Ascending aorta (tissue), 2 donors: ENCODE measurements at regions not wholly inside any gene's neighbourhood (a gene's known extent, or its start where the extent isn't known, plus 50 kb on each side); places are given as distances from the start of the nearest gene placed in this dataset.
"Not testable (repeated sequence)": the region's sequence is repeated elsewhere in the genome, so short reads cannot be mapped to it uniquely, and the experiment has no call there.

Experiments
- DNase-seq, 2 donors: peaks; one replicate each; pipeline ENCODE4 v3.0.0-alpha.2; 2019; ENCODE audit warnings: low spot score in 2 of 2
- H3K27ac ChIP-seq, 2 donors: fragments of 200-600 bp; sonication (generic); one replicate each; pipeline ENCODE4 v1.5.1; 2016 to 2017; ENCODE audit warnings: mild to moderate bottlenecking in 1 of 2
- H3K27me3 ChIP-seq: fragments of 200-600 bp; sonication (generic); one replicate; pipeline ENCODE4 v1.5.1; 2017
- H3K36me3 ChIP-seq, 2 donors: fragments of 200-600 bp; sonication (generic); one replicate each; pipeline ENCODE4 v1.5.1; 2016
- H3K4me1 ChIP-seq, 2 donors: fragments of 200-600 bp; sonication (generic); one replicate each; pipeline ENCODE4 v1.5.1; 2016 to 2017; ENCODE audit warnings: mild to moderate bottlenecking in 1 of 2
- H3K4me3 ChIP-seq, 2 donors: fragments of 200-600 bp; sonication (generic); one replicate each; pipeline ENCODE4 v1.5.1; 2016 to 2017; ENCODE audit warnings: mild to moderate bottlenecking in 1 of 2
- H3K9me3 ChIP-seq, 2 donors: fragments of 200-600 bp; sonication (generic); one replicate each; pipeline ENCODE4 v1.5.1; 2016
- intact Hi-C: fragments of 100-400 bp; cut with DNase I; formaldehyde crosslinking; loops from one replicate; pipeline ENCODE4 v1.15.1; 2023
- TF ChIP-seq, protein P1 (sequence below), 3 experiments: fragments of 200-600 bp in 2 of 3; fragments of 450-650 bp in 1 of 3; sonication (generic) in 2 of 3; IDR thresholded peaks; one replicate each; pipeline ENCODE4 v1.5.1; 2016 to 2019; ENCODE audit warnings: antibody characterized with exemption in 3 of 3, mild to moderate bottlenecking in 1 of 3, moderate library complexity in 1 of 3

DNA sequence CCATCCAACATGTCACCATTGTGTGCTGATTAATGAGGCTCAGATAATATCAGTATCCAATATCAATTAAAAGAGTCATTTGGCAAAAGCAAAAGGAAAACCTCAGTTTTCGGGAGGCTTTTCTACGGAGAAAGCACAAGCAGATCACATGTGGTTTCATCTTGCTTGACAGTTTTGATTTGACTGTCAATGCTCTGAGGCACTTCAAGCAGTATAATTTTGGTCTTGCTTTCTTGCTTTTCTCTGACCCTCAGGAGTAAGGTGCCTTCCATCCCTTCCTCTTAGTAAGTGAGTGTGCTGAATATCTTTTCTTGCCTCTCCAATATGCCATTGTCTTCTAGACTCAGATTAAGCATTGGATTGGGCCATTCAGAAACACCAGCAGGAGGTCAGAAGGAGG is 115.5 kb upstream of the CALCR start:
- H3K4me1 ChIP-seq, result no peaks in the 10 kb centered on the region
- H3K4me3 ChIP-seq, result no peak overlapping the region
- no peaks in the 10 kb centered on the region for H3K36me3 ChIP-seq
- no peaks in the 10 kb centered on the region for H3K9me3 ChIP-seq
- TF ChIP-seq, protein P1, sequence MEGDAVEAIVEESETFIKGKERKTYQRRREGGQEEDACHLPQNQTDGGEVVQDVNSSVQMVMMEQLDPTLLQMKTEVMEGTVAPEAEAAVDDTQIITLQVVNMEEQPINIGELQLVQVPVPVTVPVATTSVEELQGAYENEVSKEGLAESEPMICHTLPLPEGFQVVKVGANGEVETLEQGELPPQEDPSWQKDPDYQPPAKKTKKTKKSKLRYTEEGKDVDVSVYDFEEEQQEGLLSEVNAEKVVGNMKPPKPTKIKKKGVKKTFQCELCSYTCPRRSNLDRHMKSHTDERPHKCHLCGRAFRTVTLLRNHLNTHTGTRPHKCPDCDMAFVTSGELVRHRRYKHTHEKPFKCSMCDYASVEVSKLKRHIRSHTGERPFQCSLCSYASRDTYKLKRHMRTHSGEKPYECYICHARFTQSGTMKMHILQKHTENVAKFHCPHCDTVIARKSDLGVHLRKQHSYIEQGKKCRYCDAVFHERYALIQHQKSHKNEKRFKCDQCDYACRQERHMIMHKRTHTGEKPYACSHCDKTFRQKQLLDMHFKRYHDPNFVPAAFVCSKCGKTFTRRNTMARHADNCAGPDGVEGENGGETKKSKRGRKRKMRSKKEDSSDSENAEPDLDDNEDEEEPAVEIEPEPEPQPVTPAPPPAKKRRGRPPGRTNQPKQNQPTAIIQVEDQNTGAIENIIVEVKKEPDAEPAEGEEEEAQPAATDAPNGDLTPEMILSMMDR (IDR thresholded peaks at IDR 0.05), result no peak
- DNase-seq, result no peak
- H3K27me3 ChIP-seq, result no peaks in the 10 kb centered on the region
- intact Hi-C loops, result no loop called here
- H3K27ac ChIP-seq, result no peak overlapping the region

DNA sequence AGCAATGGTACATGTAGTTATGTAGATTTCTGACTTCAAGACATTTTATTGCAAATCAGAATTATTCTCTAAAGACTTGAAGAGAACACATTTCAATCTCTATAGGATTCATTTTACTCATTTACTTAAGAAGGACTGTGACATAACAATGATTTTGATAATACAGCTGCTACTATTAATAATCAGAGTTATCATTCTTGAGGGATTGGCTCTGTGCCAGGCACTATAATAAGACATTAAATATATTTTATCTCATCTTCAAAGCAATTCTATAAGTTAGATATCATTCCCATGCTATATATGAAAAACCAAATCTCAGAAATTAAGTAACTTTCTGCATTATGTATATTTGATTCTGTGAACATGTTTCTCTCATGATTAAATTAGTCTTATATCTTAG is 103.7 kb upstream of the CALCR start:
- Histone ChIP-seq H3K4me3 (no peak overlapping the region), H3K27me3 (no peaks in the 10 kb centered on the region), H3K9me3 (no peaks in the 10 kb centered on the region), H3K4me1 (no peaks in the 10 kb centered on the region), H3K27ac (no peak overlapping the region), H3K36me3 (no peaks in the 10 kb centered on the region)
- no peak for DNase-seq
- TF ChIP-seq, protein P1 (IDR thresholded peaks at IDR 0.05), result no peak
- intact Hi-C loops, result no loop called here

DNA sequence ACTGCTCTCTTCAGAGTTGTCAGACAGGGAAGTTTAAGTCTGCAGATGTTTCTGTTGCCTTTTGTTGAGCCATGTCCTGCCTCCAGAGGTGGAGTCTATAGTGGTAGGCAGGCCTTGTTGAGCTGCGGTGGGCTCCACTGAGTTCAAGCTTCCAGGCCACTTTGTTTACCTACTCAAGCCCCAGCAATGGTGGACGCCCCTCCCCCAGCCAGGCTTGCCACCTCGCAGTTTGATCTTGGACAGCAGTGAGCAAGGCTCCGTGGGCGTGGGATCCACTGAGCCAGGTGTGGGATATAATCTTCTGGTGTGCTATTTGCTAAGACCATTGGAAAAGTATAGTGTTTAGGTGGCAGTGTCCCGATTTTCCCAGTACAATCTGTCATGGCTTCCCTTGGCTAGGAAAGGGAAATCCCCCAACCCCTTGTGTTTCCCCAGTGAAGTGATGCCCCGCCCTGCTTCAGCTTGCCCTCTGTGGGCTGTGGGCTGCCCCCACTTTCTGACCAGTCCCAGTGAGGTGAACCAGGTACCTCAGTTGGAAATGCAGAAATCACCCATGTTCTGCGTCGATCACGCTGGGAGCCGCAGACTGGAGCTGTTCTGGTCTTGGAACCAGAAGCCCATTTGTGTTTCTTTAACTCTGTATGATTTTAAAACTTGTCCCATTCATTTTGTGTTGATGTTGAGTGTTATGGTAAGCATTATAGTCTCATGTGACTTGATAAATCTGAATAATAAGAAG is 89.2 kb upstream of the CALCR start:
- no peaks in the 10 kb centered on the region for H3K36me3 ChIP-seq
- H3K4me1 ChIP-seq, result no peaks in the 10 kb centered on the region
- no peak for DNase-seq
- no peak overlapping the region for H3K27ac ChIP-seq
- H3K27me3 ChIP-seq, result no peaks in the 10 kb centered on the region
- H3K9me3 ChIP-seq, result no peaks in the 10 kb centered on the region
- intact Hi-C loops, result no loop called here
- TF ChIP-seq, protein P1 (IDR thresholded peaks at IDR 0.05), result no peak
- no peak overlapping the region for H3K4me3 ChIP-seq

DNA sequence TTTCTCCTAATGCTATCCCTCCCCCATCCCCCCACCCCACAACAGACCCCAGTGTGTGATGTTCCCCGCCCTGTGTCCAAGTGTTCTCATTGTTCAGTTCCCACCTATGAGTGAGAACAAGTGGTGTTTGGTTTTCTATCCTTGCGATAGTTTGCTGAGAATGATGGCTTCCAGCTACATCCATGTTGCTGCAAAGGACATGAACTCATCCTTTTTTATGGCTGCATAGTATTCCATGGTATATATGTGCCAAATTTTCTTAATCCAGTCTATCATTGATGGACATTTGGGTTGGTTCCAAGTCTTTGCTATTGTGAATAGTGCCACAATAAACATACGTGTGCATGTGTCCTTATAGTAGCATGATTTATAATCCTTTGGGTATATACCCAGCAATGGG is 83.6 kb upstream of the CALCR start:
- H3K27me3 ChIP-seq, DNase-seq, H3K9me3 ChIP-seq, H3K4me3 ChIP-seq, intact Hi-C loops, H3K36me3 ChIP-seq, H3K27ac ChIP-seq, H3K4me1 ChIP-seq: not testable (repeated sequence)

DNA sequence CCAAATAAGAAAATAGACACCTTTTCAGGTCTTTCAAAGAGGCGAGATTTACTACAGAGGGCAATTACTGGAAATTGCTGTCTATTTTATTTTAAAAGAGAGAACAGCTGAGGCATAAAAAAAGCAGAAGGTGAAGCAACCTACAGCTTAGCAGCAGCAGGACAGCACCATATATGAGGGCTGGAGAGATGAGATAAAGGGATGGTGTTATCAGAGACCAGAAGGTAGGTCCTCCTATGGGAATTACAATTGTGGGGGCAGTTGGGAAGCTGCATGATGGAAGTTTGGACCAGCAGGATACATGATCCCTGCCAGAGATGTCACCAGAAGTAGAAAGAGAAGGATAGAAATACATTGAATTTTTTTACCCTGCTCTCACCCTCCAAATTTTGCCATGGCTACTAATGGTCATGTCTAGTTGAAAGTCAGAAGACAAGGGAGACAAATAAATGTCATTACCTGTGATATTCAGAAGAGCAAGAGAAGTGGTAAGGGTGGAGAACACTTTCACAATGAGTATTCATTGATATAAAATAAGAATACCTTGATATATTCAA is 77.2 kb upstream of the CALCR start:
- TF ChIP-seq, protein P1 (IDR thresholded peaks at IDR 0.05), result no peak
- DNase-seq, result no peak
- Histone ChIP-seq H3K4me1 (no peaks in the 10 kb centered on the region), H3K4me3 (no peak overlapping the region), H3K27ac (no peak overlapping the region), H3K36me3 (no peaks in the 10 kb centered on the region), H3K27me3 (no peaks in the 10 kb centered on the region), H3K9me3 (no peaks in the 10 kb centered on the region)
- intact Hi-C loops, result no loop called here

DNA sequence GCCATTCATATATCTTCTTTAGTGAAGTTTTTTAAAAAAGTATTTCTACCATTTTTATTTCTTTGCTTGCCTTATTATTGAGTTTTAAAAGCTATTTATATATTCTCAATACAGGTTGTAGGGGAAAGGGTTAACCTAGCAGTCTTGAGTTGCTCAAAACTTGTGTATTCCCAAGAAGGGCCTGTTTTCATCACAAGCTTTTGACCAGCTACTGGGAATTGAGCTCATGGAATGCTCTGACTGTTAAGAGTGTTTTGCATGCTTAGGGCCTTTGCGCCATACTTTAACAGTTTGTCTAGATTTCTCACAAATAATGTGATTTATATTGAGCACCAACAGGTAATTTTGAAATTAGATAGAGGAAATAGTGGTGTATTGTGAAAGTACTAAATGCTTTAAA is 72.0 kb upstream of the CALCR start:
- Histone ChIP-seq H3K27me3 (no peaks in the 10 kb centered on the region), H3K4me3 (no peak overlapping the region), H3K4me1 (no peaks in the 10 kb centered on the region), H3K36me3 (no peaks in the 10 kb centered on the region), H3K9me3 (no peaks in the 10 kb centered on the region), H3K27ac (no peak overlapping the region)
- TF ChIP-seq, protein P1 (IDR thresholded peaks at IDR 0.05), result no peak
- intact Hi-C loops, result no loop called here
- DNase-seq, result no peak
